A549 (cell line): ENCODE measurements at regions not wholly inside any gene's neighbourhood (a gene's known extent, or its start where the extent isn't known, plus 50 kb on each side); places are given as distances from the start of the nearest gene placed in this dataset.
A peak's percentile ranks its signal among the peaks of the same experiment; 100 is the strongest.

Experiments used
- ATAC-seq, 2 experiments: fragments of 200-7000 bp in 1 of 2; fragments of >200 bp in 1 of 2; cut with Nextera tagmentation in 1 of 2; cut with Tn5 transposase in 1 of 2; 3 replicates each; pipeline versions ENCODE4 v1.8.0 to v1.9.1; 2018 to 2020; ENCODE audit warnings: mild to moderate bottlenecking in 1 of 2, moderate library complexity in 1 of 2
- CTCF ChIA-PET: fragments of 300-600 bp; sonication (Branson Sonifier 250); formaldehyde crosslinking; extraction: SDS; loops from one replicate; lab custom pipeline; 2021; ENCODE audit warnings: antibody characterized with exemption, inconsistent platforms; lab: Yijun Ruan, JAX
- POLR2A ChIA-PET: fragments of 350-600 bp; formaldehyde crosslinking; extraction: SDS; loops from one replicate; lab custom pipeline; 2021; ENCODE audit warnings: antibody characterized with exemption, inconsistent platforms; lab: Yijun Ruan, JAX
- DNase-seq, 2 experiments: peaks; one replicate each; pipeline versions ENCODE4 v3.0.0 to v3.0.0-alpha.2; 2011 to 2016; ENCODE audit warnings: low read depth in 1 of 2, low spot score in 1 of 2
- FAIRE-seq: peaks from 2 replicates; lab custom pipeline; 2011; peaks lifted over from hg19 to GRCh38; lab: Jason Lieb, UNC
- H3K27ac ChIP-seq, 2 experiments: fragments of >200 bp; sonication (Bioruptor Twin); formaldehyde crosslinking; 3 replicates each; pipeline ENCODE4 v1.5.1; 2016 to 2017
- H3K4me1 ChIP-seq: fragments of >200 bp; sonication (Bioruptor Twin); formaldehyde crosslinking; 3 replicates; pipeline ENCODE4 v1.6.1; 2016
- H3K4me2 ChIP-seq: fragments of >200 bp; sonication (Bioruptor Twin); formaldehyde crosslinking; 3 replicates; pipeline ENCODE4 v1.6.1; 2016
- H3K4me3 ChIP-seq: fragments of >200 bp; sonication (Bioruptor Twin); formaldehyde crosslinking; 3 replicates; pipeline ENCODE4 v1.5.1; 2016
- H3K9me3 ChIP-seq: fragments of >200 bp; sonication (Bioruptor Twin); formaldehyde crosslinking; 3 replicates; pipeline ENCODE4 v1.6.1; 2016
- CBX2 ChIP-seq: fragments of 200-600 bp; sonication (generic); IDR thresholded peaks from 2 replicates; pipeline ENCODE4 v1.6.1; 2016; ENCODE audit warnings: low read depth, mild to moderate bottlenecking, borderline replicate concordance
- FOSB ChIP-seq: fragments of 250-450 bp; sonication (Bioruptor Pico); IDR thresholded peaks from 2 replicates; pipeline ENCODE4 v1.5.0; 2020; ENCODE audit warnings: mild to moderate bottlenecking, moderate library complexity
- FOSL2 ChIP-seq, 2 experiments: fragments of 450-650 bp in 1 of 2; fragments of >200 bp in 1 of 2; sonication (Bioruptor Twin) in 1 of 2; formaldehyde crosslinking; IDR thresholded peaks; 2 replicates each; pipeline versions ENCODE4 v1.5.0 to v1.6.1; 2016 to 2020; ENCODE audit warnings: mild to moderate bottlenecking in 1 of 2, moderate library complexity in 1 of 2
- KDM5A ChIP-seq: fragments of 200-600 bp; sonication (generic); IDR thresholded peaks from 2 replicates; pipeline ENCODE4 v1.6.1; 2016; ENCODE audit warnings: antibody characterized with exemption, mild to moderate bottlenecking
- MAFK ChIP-seq: fragments of 450-650 bp; IDR thresholded peaks from 2 replicates; pipeline ENCODE4 v1.6.1; 2014; ENCODE audit not compliant: partially characterized antibody
- NFE2L2 ChIP-seq: fragments of 150-350 bp; conservative IDR thresholded peaks from 2 replicates; pipeline ENCODE4 v1.6.1; 2014; ENCODE audit warnings: low read length
- POLR2A ChIP-seq: IDR thresholded peaks from 2 replicates; pipeline ENCODE4 v1.6.1; 2012; ENCODE audit warnings: mild to moderate bottlenecking, low read length
- RAD21 ChIP-seq, 2 experiments: fragments of >200 bp in 1 of 2; sonication (Bioruptor Twin) in 1 of 2; formaldehyde crosslinking in 1 of 2; IDR thresholded peaks in 1 of 2; conservative IDR thresholded peaks in 1 of 2; 2 replicates in 1 of 2; 3 replicates in 1 of 2; pipeline ENCODE4 v1.6.1; 2012 to 2018; ENCODE audit warnings: inconsistent platforms in 1 of 2
- RFX5 ChIP-seq: fragments of 450-650 bp; IDR thresholded peaks from 2 replicates; pipeline ENCODE4 v1.7.1; 2014; ENCODE audit warnings: antibody characterized with exemption, mild to moderate bottlenecking, moderate library complexity
- SMC3 ChIP-seq: fragments of >200 bp; sonication (Bioruptor Twin); formaldehyde crosslinking; IDR thresholded peaks from 3 replicates; pipeline ENCODE4 v1.6.1; 2018; ENCODE audit warnings: inconsistent platforms
- TP53 ChIP-seq: fragments of 250-450 bp; sonication (Bioruptor Pico); IDR thresholded peaks from 2 replicates; pipeline ENCODE4 v1.5.0; 2021; ENCODE audit warnings: mild to moderate bottlenecking, moderate library complexity
- whole genome bisulfite sequencing: methylation state at CpG from one replicate; pipeline ENCODE4 v1.1.6; 2017; ENCODE audit errors: missing lambda C conversion rate; 5-methylcytosine and 5-hydroxymethylcytosine counted together
- TF ChIP-seq, protein P1 (sequence below): fragments of 250-450 bp; sonication (Bioruptor Pico); IDR thresholded peaks from 2 replicates; pipeline ENCODE4 v1.5.0; 2021; ENCODE audit warnings: mild to moderate bottlenecking, moderate library complexity, borderline replicate concordance
- TF ChIP-seq, protein P2 (sequence below): fragments of 150-350 bp; IDR thresholded peaks from 2 replicates; pipeline ENCODE4 v1.6.1; 2014; ENCODE audit warnings: low read depth, mild to moderate bottlenecking, low read length

GRCh38 chr6:118396969-118397368 is 151.1 kb upstream of the PLN start:
- no peak for DNase-seq
- no peak overlapping the region for H3K27ac ChIP-seq
- no peaks in the 10 kb centered on the region for H3K9me3 ChIP-seq
- ATAC-seq: no peak
- H3K4me2 ChIP-seq: no peak overlapping the region
- H3K4me1 ChIP-seq: no peaks in the 10 kb centered on the region
- CTCF ChIA-PET: no interaction called here
- no peak for TF ChIP-seq RAD21 (conservative IDR thresholded peaks at IDR 0.05 in 1 of 2, IDR thresholded peaks at IDR 0.05 in 1 of 2)
- no peak for TF ChIP-seq FOSB (CRISPR knock-in tag)
- TF ChIP-seq, protein P1, sequence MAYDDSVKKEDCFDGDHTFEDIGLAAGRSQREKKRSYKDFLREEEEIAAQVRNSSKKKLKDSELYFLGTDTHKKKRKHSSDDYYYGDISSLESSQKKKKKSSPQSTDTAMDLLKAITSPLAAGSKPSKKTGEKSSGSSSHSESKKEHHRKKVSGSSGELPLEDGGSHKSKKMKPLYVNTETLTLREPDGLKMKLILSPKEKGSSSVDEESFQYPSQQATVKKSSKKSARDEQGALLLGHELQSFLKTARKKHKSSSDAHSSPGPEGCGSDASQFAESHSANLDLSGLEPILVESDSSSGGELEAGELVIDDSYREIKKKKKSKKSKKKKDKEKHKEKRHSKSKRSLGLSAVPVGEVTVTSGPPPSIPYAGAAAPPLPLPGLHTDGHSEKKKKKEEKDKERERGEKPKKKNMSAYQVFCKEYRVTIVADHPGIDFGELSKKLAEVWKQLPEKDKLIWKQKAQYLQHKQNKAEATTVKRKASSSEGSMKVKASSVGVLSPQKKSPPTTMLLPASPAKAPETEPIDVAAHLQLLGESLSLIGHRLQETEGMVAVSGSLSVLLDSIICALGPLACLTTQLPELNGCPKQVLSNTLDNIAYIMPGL: no peak
- TF ChIP-seq FOSL2 (IDR thresholded peaks at IDR 0.05): no peak
- TF ChIP-seq FOSL2 (CRISPR knock-in tag; IDR thresholded peaks at IDR 0.05): no peak
- 44% methylated on average over 2 of the region's 2 CpGs for WGBS
- no peak for FAIRE-seq
- POLR2A ChIA-PET: no interaction called here
- H3K4me3 ChIP-seq: no peak overlapping the region

- H3K9me3 ChIP-seq: no peaks in the 10 kb centered on the region
- ChIA-PET CTCF (no interaction called here), POLR2A (no interaction called here)
- no peak for TF ChIP-seq FOSL2 (IDR thresholded peaks at IDR 0.05)
- no peak for TF ChIP-seq FOSL2 (CRISPR knock-in tag; IDR thresholded peaks at IDR 0.05)
- TF ChIP-seq POLR2A: no peak
- TF ChIP-seq RFX5: no peak
- no peak for TF ChIP-seq FOSB (CRISPR knock-in tag)
- no peak overlapping the region for H3K4me3 ChIP-seq
- 0% methylated on average over 1 of the region's 1 CpG for WGBS
- no peak for ATAC-seq
- H3K4me2 ChIP-seq: no peak overlapping the region
- FAIRE-seq: no peak
- DNase-seq: no peak
- H3K27ac ChIP-seq: no peak overlapping the region
- no peaks in the 10 kb centered on the region for H3K4me1 ChIP-seq
Observed at GRCh38 chr6:118397671-118398465, 150.2 kb upstream of the PLN start.

DNA sequence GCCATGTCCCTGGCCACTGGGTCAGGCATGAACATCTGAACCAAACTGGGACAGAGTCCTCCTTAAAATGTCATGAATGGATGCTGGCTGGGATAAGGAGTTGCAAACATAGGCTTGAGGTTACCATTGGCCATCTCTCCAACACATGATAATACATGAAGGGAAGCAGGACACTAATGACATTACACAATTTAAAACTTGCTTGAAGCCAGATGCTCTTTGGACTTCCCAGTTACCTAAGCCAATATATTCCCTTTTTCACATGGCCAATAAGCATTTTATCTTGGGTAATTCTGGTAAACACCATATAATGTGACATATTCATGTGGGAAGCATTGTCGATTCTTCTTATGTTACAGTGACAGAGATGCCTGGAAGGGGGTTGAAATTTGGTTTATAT is 148.0 kb upstream of the PLN start:
- ATAC-seq: no peak
- CTCF ChIA-PET: no interaction called here

GRCh38 chr6:118400582-118400981 is 147.5 kb upstream of the PLN start:
- TF ChIP-seq KDM5A (no peak), NFE2L2 (peak; percentile 58), MAFK (peak; percentile 87)
- Histone ChIP-seq H3K4me3 (no peak overlapping the region), H3K4me1 (no peaks in the 10 kb centered on the region), H3K4me2 (no peak overlapping the region), H3K27ac (no peak overlapping the region), H3K9me3 (no peaks in the 10 kb centered on the region)
- POLR2A ChIA-PET: no interaction called here
- no peak for FAIRE-seq
- CTCF ChIA-PET: no interaction called here
- ATAC-seq: no peak
- WGBS: 42% methylated on average over 2 of the region's 2 CpGs
- no peak for DNase-seq

More for the DNA sequence above, 148.0 kb upstream of the PLN start:
- Histone ChIP-seq H3K4me2 (no peak overlapping the region), H3K4me3 (no peak overlapping the region), H3K4me1 (no peaks in the 10 kb centered on the region)
- FAIRE-seq: no peak
- POLR2A ChIA-PET: no interaction called here
- TF ChIP-seq FOSB (CRISPR knock-in tag): no peak
- no peak for TF ChIP-seq SMC3
- TF ChIP-seq CBX2: no peak
- TF ChIP-seq, protein P2, sequence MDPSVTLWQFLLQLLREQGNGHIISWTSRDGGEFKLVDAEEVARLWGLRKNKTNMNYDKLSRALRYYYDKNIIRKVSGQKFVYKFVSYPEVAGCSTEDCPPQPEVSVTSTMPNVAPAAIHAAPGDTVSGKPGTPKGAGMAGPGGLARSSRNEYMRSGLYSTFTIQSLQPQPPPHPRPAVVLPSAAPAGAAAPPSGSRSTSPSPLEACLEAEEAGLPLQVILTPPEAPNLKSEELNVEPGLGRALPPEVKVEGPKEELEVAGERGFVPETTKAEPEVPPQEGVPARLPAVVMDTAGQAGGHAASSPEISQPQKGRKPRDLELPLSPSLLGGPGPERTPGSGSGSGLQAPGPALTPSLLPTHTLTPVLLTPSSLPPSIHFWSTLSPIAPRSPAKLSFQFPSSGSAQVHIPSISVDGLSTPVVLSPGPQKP: no peak
- TF ChIP-seq RFX5: no peak
- TF ChIP-seq TP53 (CRISPR knock-in tag): no peak
- TF ChIP-seq MAFK: no peak
- TF ChIP-seq, all 56 proteins: peak for 0
- Histone ChIP-seq H3K9me3 (no peaks in the 10 kb centered on the region), H3K27ac (no peak overlapping the region)
- WGBS: 71% methylated on average over 1 of the region's 1 CpG
- no peak for DNase-seq
